ENCODE measurements at regions not wholly inside any gene's neighbourhood (a gene's known extent, or its start where the extent isn't known, plus 50 kb on each side); places are given as distances from the start of the nearest gene placed in this dataset.

DNA sequence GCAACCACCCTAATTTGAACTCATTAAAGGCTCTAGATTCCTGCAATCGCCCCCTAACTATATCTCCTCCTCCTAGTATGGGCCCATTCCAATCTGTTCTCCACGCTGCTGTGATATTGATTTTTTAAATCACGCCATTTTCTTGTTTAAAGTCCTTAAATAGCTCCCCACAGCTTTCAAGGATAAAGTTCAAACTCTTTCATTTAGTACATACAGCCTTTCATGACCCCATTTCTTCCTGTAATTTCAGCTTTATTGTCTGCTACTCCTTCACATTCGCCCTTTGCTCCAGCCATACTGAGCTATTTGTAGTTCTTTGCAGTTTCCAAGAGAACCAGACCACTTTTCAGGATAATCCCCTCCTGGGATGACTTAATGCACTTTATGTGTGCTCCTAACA, 118.5 kb downstream of the GC start:
- TF ChIP-seq, protein P1, sequence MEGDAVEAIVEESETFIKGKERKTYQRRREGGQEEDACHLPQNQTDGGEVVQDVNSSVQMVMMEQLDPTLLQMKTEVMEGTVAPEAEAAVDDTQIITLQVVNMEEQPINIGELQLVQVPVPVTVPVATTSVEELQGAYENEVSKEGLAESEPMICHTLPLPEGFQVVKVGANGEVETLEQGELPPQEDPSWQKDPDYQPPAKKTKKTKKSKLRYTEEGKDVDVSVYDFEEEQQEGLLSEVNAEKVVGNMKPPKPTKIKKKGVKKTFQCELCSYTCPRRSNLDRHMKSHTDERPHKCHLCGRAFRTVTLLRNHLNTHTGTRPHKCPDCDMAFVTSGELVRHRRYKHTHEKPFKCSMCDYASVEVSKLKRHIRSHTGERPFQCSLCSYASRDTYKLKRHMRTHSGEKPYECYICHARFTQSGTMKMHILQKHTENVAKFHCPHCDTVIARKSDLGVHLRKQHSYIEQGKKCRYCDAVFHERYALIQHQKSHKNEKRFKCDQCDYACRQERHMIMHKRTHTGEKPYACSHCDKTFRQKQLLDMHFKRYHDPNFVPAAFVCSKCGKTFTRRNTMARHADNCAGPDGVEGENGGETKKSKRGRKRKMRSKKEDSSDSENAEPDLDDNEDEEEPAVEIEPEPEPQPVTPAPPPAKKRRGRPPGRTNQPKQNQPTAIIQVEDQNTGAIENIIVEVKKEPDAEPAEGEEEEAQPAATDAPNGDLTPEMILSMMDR (IDR thresholded peaks at IDR 0.05), result no peak
- no peak for TF ChIP-seq POLR2A (IDR thresholded peaks at IDR 0.05)
